BE2C (cell line): ENCODE measurements at regions not wholly inside any gene's neighbourhood (a gene's known extent, or its start where the extent isn't known, plus 50 kb on each side); places are given as distances from the start of the nearest gene placed in this dataset.

Experiments used
- DNase-seq: peaks from one replicate; pipeline ENCODE4 v3.0.0-alpha.2; 2020
- H3K27me3 ChIP-seq: fragments of 250-450 bp; sonication (Bioruptor Pico); 2 replicates; pipeline ENCODE4 v1.5.1; 2020; ENCODE audit warnings: mild to moderate bottlenecking
- H3K36me3 ChIP-seq: fragments of 250-450 bp; sonication (Bioruptor Pico); 2 replicates; pipeline ENCODE4 v1.5.1; 2020; ENCODE audit warnings: mild to moderate bottlenecking
- H3K4me1 ChIP-seq: fragments of 250-450 bp; sonication (Bioruptor Pico); 2 replicates; pipeline ENCODE4 v1.5.1; 2020
- H3K4me3 ChIP-seq: 2 replicates; pipeline ENCODE4 v1.5.1; 2011; ENCODE audit warnings: low read depth, low read length
- H3K9me3 ChIP-seq: fragments of 250-450 bp; sonication (Bioruptor Pico); 2 replicates; pipeline ENCODE4 v1.5.1; 2020
- TF ChIP-seq, protein P1 (sequence below): IDR thresholded peaks from 2 replicates; pipeline ENCODE4 v1.5.1; 2012; ENCODE audit warnings: mild to moderate bottlenecking, low read depth, low read length

DNA sequence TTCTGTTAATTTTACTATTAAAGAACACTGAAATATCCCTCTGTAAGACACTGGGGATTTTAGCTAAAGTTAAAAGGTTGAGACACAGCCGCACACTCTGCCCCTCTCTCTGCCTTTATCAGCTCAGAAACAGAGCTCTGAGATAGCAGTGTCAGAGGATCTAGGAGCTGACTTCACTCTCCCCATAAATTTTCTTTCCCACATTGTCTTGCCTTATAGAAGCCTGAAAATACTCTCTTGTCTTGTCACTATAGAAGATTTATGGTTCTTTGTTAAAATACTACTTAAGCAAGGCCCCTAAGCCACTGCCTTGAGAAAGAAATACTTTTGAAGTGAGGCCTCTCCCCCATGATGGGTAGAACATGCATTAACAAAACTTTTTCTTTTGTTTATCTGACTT, 105.7 kb upstream of the C10orf90 start:
- Histone ChIP-seq H3K36me3 (no peaks in the 10 kb centered on the region), H3K9me3 (no peaks in the 10 kb centered on the region), H3K27me3 (no peaks in the 10 kb centered on the region), H3K4me1 (no peaks in the 10 kb centered on the region), H3K4me3 (no peak overlapping the region)
- no peak for DNase-seq
- TF ChIP-seq, protein P1, sequence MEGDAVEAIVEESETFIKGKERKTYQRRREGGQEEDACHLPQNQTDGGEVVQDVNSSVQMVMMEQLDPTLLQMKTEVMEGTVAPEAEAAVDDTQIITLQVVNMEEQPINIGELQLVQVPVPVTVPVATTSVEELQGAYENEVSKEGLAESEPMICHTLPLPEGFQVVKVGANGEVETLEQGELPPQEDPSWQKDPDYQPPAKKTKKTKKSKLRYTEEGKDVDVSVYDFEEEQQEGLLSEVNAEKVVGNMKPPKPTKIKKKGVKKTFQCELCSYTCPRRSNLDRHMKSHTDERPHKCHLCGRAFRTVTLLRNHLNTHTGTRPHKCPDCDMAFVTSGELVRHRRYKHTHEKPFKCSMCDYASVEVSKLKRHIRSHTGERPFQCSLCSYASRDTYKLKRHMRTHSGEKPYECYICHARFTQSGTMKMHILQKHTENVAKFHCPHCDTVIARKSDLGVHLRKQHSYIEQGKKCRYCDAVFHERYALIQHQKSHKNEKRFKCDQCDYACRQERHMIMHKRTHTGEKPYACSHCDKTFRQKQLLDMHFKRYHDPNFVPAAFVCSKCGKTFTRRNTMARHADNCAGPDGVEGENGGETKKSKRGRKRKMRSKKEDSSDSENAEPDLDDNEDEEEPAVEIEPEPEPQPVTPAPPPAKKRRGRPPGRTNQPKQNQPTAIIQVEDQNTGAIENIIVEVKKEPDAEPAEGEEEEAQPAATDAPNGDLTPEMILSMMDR, result no peak

DNA sequence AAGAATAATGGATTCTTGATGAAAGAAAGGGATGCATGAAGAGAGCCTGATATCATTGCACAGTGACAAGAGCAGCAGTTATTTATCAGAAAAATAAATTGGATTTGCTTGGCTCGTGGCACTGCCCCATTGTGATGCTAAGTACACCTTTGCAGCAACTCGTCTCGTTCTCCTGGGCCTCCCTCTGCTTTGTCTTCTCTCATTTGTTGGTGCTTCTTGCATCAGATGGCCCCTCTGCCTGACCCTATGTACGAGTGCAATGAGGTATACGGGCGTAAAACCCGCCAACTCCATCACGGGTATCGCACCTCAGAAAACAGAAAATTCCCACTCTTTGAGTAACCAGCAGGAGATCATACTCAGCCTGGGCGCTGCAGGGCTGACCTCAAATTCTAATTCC, 107.2 kb upstream of the C10orf90 start:
- Histone ChIP-seq H3K4me3 (no peak overlapping the region), H3K9me3 (no peaks in the 10 kb centered on the region), H3K27me3 (no peaks in the 10 kb centered on the region), H3K4me1 (no peaks in the 10 kb centered on the region), H3K36me3 (no peaks in the 10 kb centered on the region)
- TF ChIP-seq, protein P1, result no peak
- DNase-seq, result no peak

DNA sequence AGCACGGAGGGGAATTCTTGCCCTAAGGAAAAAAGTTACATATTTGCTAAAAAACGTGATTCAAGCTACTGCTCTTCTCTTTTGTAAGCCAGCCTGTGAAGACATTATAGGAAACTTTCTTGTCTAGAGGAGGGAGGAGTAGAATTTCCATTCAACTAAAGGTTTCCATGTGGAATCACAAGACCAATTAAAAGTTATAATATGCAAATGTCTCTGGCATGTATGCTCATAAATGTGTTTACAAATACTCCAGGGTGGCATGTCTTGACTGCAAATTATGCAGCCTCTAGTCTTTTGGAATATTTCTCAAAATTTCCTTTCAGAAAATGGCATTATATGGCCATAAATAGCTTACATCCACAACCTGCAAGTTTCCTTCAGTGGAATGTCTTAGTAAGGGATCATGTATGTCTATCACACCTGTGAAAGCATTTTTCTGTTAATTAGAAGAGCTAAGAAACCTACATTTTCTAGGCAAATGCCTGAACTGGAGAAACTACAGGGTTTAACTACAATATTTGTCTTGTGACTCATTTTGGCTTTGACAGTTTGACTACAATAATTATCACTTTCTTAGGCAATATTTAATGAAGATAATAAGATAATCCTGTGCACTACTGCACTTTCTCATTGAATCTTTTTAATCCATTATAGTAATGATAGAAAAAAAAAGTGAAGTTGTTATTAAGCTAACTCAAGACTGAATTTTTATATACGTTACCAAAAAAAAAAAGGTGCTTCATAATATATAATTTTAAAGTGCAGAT, 111.1 kb upstream of the C10orf90 start:
- Histone ChIP-seq H3K4me1 (no peaks in the 10 kb centered on the region), H3K9me3 (no peaks in the 10 kb centered on the region), H3K36me3 (no peaks in the 10 kb centered on the region), H3K4me3 (no peak overlapping the region), H3K27me3 (no peaks in the 10 kb centered on the region)
- TF ChIP-seq, protein P1, result no peak
- DNase-seq, result no peak

DNA sequence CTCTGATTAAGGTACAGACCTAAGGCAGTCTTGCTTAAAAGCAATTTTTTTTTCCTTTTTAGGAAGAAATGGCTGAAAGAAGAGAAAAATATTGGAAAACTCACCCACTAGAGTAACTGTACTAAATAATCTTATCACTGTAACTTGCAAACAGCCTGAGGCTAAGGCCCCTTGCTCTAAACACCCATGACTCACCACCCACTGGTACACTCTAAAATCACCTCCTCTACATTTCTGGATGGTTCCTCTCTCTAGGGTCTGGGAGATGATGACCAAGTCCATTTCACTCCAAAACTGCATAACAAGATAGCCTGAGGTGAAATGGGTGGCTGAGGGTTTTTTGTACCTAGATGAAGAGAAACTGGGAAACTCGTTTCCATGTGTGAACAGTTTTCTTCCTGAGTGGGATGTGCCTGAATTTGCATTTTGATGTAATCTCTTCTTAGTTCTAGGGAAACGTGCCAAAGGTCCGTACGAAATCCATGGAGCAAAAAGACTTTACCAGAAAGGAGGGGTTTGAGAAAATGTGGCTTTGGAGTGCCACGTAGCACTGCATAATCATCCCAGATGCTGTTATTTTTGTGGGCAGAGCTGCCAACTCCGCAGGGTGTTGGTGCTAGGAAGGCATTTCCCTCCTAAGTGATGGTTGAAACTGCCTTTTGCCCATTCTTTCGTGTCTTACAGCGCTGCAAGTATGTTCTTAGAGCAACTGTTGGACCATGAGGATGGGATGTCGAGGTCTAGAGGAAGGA, 113.5 kb upstream of the C10orf90 start:
- no peak for DNase-seq
- TF ChIP-seq, protein P1, result no peak
- no peaks in the 10 kb centered on the region for H3K36me3 ChIP-seq
- no peaks in the 10 kb centered on the region for H3K9me3 ChIP-seq
- H3K4me1 ChIP-seq, result no peaks in the 10 kb centered on the region
- no peaks in the 10 kb centered on the region for H3K27me3 ChIP-seq
- H3K4me3 ChIP-seq, result no peak overlapping the region

DNA sequence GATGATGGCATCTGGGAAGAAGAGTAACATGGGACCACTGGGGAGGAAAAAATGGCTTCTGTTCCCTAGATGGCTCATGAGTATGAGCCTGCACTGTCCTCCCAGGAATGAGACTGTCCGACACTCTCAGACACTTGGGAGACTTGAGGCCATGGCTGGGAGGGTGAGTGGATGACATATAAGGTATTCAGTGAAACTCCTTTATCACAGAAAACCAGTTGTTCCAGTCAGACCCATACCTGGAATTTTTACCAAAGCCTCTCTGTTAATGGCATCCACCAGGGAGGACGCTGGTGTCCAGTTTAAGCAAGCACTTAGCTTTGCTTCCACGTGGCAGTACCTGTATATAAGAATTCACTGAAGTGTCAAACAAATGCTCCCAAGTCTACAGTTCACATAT, 116.7 kb upstream of the C10orf90 start:
- H3K27me3 ChIP-seq, result no peaks in the 10 kb centered on the region
- no peaks in the 10 kb centered on the region for H3K4me1 ChIP-seq
- H3K4me3 ChIP-seq, result no peak overlapping the region
- no peaks in the 10 kb centered on the region for H3K36me3 ChIP-seq
- no peak for DNase-seq
- H3K9me3 ChIP-seq, result no peaks in the 10 kb centered on the region
- TF ChIP-seq, protein P1, result no peak

DNA sequence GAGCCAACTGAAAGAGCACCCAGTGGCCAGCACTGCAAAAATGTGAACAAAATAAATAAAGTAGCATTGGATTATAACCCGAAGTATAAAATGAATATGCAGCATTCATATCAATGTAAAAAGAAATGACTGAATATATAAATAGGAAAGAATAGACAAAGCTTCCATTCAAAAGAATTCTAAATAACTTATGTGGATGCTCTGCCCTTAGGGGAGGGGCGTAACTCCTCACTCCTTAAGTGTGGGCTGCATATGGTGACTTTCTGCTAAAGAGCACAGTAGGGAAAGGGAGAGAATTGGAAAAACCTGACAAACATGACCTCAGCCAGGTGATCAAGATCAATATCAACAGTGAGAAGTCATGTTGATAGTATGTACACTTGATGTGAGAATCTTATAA, 109.9 kb upstream of the DOCK1 start:
- Histone ChIP-seq H3K9me3 (no peaks in the 10 kb centered on the region), H3K27me3 (no peaks in the 10 kb centered on the region), H3K36me3 (no peaks in the 10 kb centered on the region), H3K4me1 (no peaks in the 10 kb centered on the region), H3K4me3 (no peak overlapping the region)
- TF ChIP-seq, protein P1, result no peak
- DNase-seq, result no peak
